IMR-90 (cell line): ENCODE measurements at regions not wholly inside any gene's neighbourhood (a gene's known extent, or its start where the extent isn't known, plus 50 kb on each side); places are given as distances from the start of the nearest gene placed in this dataset.

Experiments
- ATAC-seq: fragments of 200-7000 bp; cut with Tn5 transposase; 2 replicates; pipeline ENCODE4 v1.9.1; 2020; ENCODE audit warnings: low read depth, mild to moderate bottlenecking, moderate library complexity
- BruUV-seq: library from RNA; stranded (reverse); fragments of 400-500 nt; replicated peaks from 2 replicates; lab custom pipeline; 2021; lab: Mats Ljungman, UMichigan
- CTCF ChIA-PET: fragments of 300-600 bp; formaldehyde crosslinking; extraction: SDS; loops from one replicate; lab custom pipeline; 2021; ENCODE audit warnings: antibody characterized with exemption; lab: Yijun Ruan, JAX
- POLR2A ChIA-PET: fragments of 300-600 bp; sonication (Branson Sonifier 250); formaldehyde crosslinking; loops from one replicate; lab custom pipeline; 2022; ENCODE audit warnings: antibody characterized with exemption; ENCODE audit not compliant: unreplicated experiment; lab: Charles Lee
- DNase-seq: peaks from one replicate; pipeline ENCODE4 v3.0.0; 2013
- H2AFZ ChIP-seq: replicated peaks from 2 replicates; pipeline ENCODE3; 2013; ENCODE audit warnings: low read length, mild to moderate bottlenecking; ENCODE audit not compliant: poor library complexity
- H2AK5ac ChIP-seq: 2 replicates; pipeline ENCODE4 v1.6.1; 2013; ENCODE audit warnings: low read depth, low read length, inconsistent platforms
- H2AK9ac ChIP-seq: replicated peaks from 2 replicates; pipeline ENCODE3; 2013; ENCODE audit warnings: mild to moderate bottlenecking, low read depth, low read length, moderate library complexity; ENCODE audit not compliant: poor library complexity
- H2BK120ac ChIP-seq: 2 replicates; pipeline ENCODE4 v1.6.1; 2013; ENCODE audit warnings: low read depth, low read length, inconsistent platforms
- H2BK15ac ChIP-seq: 3 replicates; pipeline ENCODE4 v1.6.1; 2013; ENCODE audit warnings: low read depth, low read length, inconsistent platforms
- H2BK20ac ChIP-seq: 2 replicates; pipeline ENCODE4 v1.6.1; 2013; ENCODE audit warnings: low read depth, mild to moderate bottlenecking, inconsistent platforms, low read length, moderate library complexity
- H2BK5ac ChIP-seq: 2 replicates; pipeline ENCODE4 v1.6.1; 2013; ENCODE audit warnings: mild to moderate bottlenecking, low read depth, low read length, inconsistent platforms; ENCODE audit not compliant: poor library complexity, severe bottlenecking
- H3K14ac ChIP-seq: replicated peaks from 2 replicates; pipeline ENCODE4 v1.6.1; 2013; ENCODE audit warnings: low read depth, low read length, inconsistent platforms
- H3K18ac ChIP-seq: 2 replicates; pipeline ENCODE4 v1.6.1; 2013; ENCODE audit warnings: low read depth, low read length, control low read depth
- H3K23ac ChIP-seq: 2 replicates; pipeline ENCODE4 v1.6.1; 2013; ENCODE audit warnings: low read depth, low read length, inconsistent platforms
- H3K27ac ChIP-seq: 2 replicates; pipeline ENCODE4 v1.5.1; 2013; ENCODE audit warnings: mild to moderate bottlenecking, control low read depth, low read length; ENCODE audit not compliant: insufficient read depth
- H3K27me3 ChIP-seq: 2 replicates; pipeline ENCODE4 v1.6.1; 2013; ENCODE audit warnings: low read length; ENCODE audit not compliant: control insufficient read depth, insufficient read depth
- H3K36me3 ChIP-seq: 2 replicates; pipeline ENCODE4 v1.6.1; 2013; ENCODE audit warnings: low read length, mixed read lengths; ENCODE audit not compliant: control insufficient read depth, insufficient read depth
- H3K4ac ChIP-seq: 2 replicates; pipeline ENCODE4 v1.6.1; 2013; ENCODE audit warnings: low read depth, low read length, inconsistent platforms
- H3K4me1 ChIP-seq: 2 replicates; pipeline ENCODE4 v1.6.1; 2013; ENCODE audit warnings: low read length, mixed read lengths; ENCODE audit not compliant: control insufficient read depth, insufficient read depth
- H3K4me2 ChIP-seq: 2 replicates; pipeline ENCODE4 v1.6.1; 2013; ENCODE audit warnings: low read depth, mild to moderate bottlenecking, control low read depth, low read length, moderate library complexity
- H3K4me3 ChIP-seq: 2 replicates; pipeline ENCODE4 v1.5.1; 2013; ENCODE audit warnings: low read depth, mild to moderate bottlenecking, control low read depth, low read length, moderate library complexity; ENCODE audit not compliant: insufficient read depth
- H3K56ac ChIP-seq: 2 replicates; pipeline ENCODE4 v1.6.1; 2013; ENCODE audit warnings: low read length, inconsistent platforms; ENCODE audit not compliant: insufficient read depth; ENCODE audit errors: extremely low read depth
- H3K79me1 ChIP-seq, 2 experiments: 2 replicates each; pipeline ENCODE4 v1.6.1; 2013; ENCODE audit warnings: low read length in 2 of 2, inconsistent platforms in 1 of 2, low read depth in 1 of 2
- H3K9ac ChIP-seq: 2 replicates; pipeline ENCODE4 v1.6.1; 2013; ENCODE audit warnings: low read depth, low read length, control low read depth
- H3K9me1 ChIP-seq: 2 replicates; pipeline ENCODE4 v1.6.1; 2013; ENCODE audit warnings: low read length, inconsistent platforms; ENCODE audit not compliant: insufficient read depth
- H3K9me3 ChIP-seq: 2 replicates; pipeline ENCODE4 v1.6.1; 2013; ENCODE audit warnings: low read length; ENCODE audit not compliant: control insufficient read depth, insufficient read depth
- H4K20me1 ChIP-seq: 2 replicates; pipeline ENCODE4 v1.6.1; 2013; ENCODE audit warnings: low read length, inconsistent platforms; ENCODE audit not compliant: insufficient read depth
- H4K5ac ChIP-seq: 2 replicates; pipeline ENCODE4 v1.6.1; 2013; ENCODE audit warnings: mild to moderate bottlenecking, low read depth, low read length, control low read depth
- H4K8ac ChIP-seq, 2 experiments: 2 replicates each; pipeline ENCODE4 v1.6.1; 2013; ENCODE audit warnings: low read depth in 2 of 2, low read length in 2 of 2, control low read depth in 1 of 2, inconsistent platforms in 1 of 2
- H4K91ac ChIP-seq: 2 replicates; pipeline ENCODE4 v1.6.1; 2013; ENCODE audit warnings: low read depth, low read length, inconsistent platforms; ENCODE audit not compliant: insufficient read depth
- BHLHE40 ChIP-seq: fragments of 150-350 bp; IDR thresholded peaks from 2 replicates; pipeline ENCODE4 v1.6.1; 2016; ENCODE audit warnings: mild to moderate bottlenecking, low read depth, low read length
- CEBPB ChIP-seq: IDR thresholded peaks from 2 replicates; pipeline ENCODE4 v1.6.1; 2012; ENCODE audit warnings: low read depth, low read length, improper control_type of control experiment
- FOS ChIP-seq: fragments of 150-350 bp; IDR thresholded peaks from 2 replicates; pipeline ENCODE4 v1.6.1; 2016; ENCODE audit warnings: low read depth, low read length
- MAZ ChIP-seq: IDR thresholded peaks from 2 replicates; pipeline ENCODE4 v1.6.1; 2012; ENCODE audit warnings: low read depth, mild to moderate bottlenecking, low read length, improper control_type of control experiment, moderate library complexity, borderline replicate concordance
- RAD21 ChIP-seq: IDR thresholded peaks from 2 replicates; pipeline ENCODE4 v1.6.1; 2012; ENCODE audit warnings: low read length, improper control_type of control experiment
- RCOR1 ChIP-seq: IDR thresholded peaks from 2 replicates; pipeline ENCODE4 v1.6.1; 2012; ENCODE audit warnings: mild to moderate bottlenecking, low read length, improper control_type of control experiment; ENCODE audit not compliant: insufficient replicate concordance
- SMC3 ChIP-seq: fragments of 150-350 bp; IDR thresholded peaks from 2 replicates; pipeline ENCODE4 v1.6.1; 2016; ENCODE audit warnings: low read depth, mild to moderate bottlenecking, antibody characterized with exemption, low read length, moderate library complexity
- WGBS, 2 experiments: methylation state at CpG; one replicate each; pipeline versions ENCODE4 v1.1.5 to v1.1.7; 2013; ENCODE audit warnings: missing lambda C conversion rate in 2 of 2; ENCODE audit not compliant: insufficient read length in 1 of 2; ENCODE audit errors: extremely low coverage in 2 of 2; 5-methylcytosine and 5-hydroxymethylcytosine counted together
- dilution Hi-C: fragments of 300-500 bp; cut with HindIII; formaldehyde crosslinking; loops from one replicate; pipeline ENCODE4 v1.14.3; 2018; ENCODE audit warnings: low sequenced_read_pairs; ENCODE audit not compliant: unreplicated experiment
- in situ Hi-C: fragments of 300-500 bp; cut with MboI; formaldehyde crosslinking; loops from 3 replicates; pipeline ENCODE4 v1.14.3; 2019; ENCODE audit warnings: low sequenced_read_pairs, inconsistent platforms, mixed read lengths
- intact Hi-C: fragments of 100-400 bp; cut with micrococcal nuclease; formaldehyde crosslinking; loops from 2 replicates; pipeline ENCODE4 v1.10.0; 2022
- TF ChIP-seq, protein P1 (sequence below): conservative IDR thresholded peaks from 2 replicates; pipeline ENCODE4 v1.5.1; 2012; ENCODE audit warnings: mild to moderate bottlenecking, low read depth, low read length, improper control_type of control experiment

DNA sequence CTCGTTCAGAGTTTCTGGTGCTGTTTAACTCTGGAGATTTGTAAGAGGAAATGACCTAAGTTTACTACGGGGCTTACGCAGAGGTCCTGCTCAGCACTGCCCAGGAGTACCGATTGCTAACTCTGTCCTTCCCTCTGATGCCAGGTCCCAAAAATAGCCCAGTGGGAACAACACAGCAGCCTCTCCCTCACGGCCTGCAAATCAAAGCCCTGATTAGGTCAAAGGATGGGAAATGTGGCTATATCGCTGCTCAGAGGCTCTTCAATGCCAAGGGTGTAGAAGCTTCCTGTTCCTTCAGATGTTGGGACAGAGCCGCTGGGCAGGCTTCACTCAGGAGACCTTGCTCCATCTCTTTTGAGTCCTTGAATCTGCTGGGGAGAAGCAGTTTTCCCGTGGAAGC is 174.2 kb upstream of the KCNJ16 start:
- no peaks in the 10 kb centered on the region for H3K79me1 ChIP-seq
- H3K27ac ChIP-seq = no peak overlapping the region
- BruUV-seq = no TSS peak
- WGBS, 2 experiments = 83% methylated on average over 1 of the region's 8 CpGs; no CpG with 5 or more reads in 1 of the 2 experiments
- no peaks in the 10 kb centered on the region for H3K36me3 ChIP-seq
- no peak overlapping the region for H3K4me3 ChIP-seq
- peaks cover 3% of the 10 kb centered on the region; the same call in 1 of the 2 replicates for H3K4me1 ChIP-seq
- intact Hi-C loops = no loop called here
- ChIA-PET CTCF (no interaction called here), POLR2A (no interaction called here)
- H2AK9ac ChIP-seq = no peak overlapping the region
- no peak overlapping the region for H3K23ac ChIP-seq
- no peaks in the 10 kb centered on the region for H4K20me1 ChIP-seq
- no peak overlapping the region for H3K56ac ChIP-seq
- in situ Hi-C loops = no loop called here
- H3K18ac ChIP-seq = no peak overlapping the region
- no peak overlapping the region for H3K4ac ChIP-seq
- no peak overlapping the region for H3K14ac ChIP-seq
- H4K8ac ChIP-seq = no peak overlapping the region
- ATAC-seq (no peak), DNase-seq (no peak)
- no peaks in the 10 kb centered on the region for H3K9me1 ChIP-seq
- no peak overlapping the region for H2AFZ ChIP-seq
- H3K4me2 ChIP-seq = no peak overlapping the region
- TF ChIP-seq MAZ (no peak), RAD21 (no peak), SMC3 (no peak), RCOR1 (no peak), CEBPB (no peak), BHLHE40 (no peak), FOS (no peak)
- TF ChIP-seq, protein P1, sequence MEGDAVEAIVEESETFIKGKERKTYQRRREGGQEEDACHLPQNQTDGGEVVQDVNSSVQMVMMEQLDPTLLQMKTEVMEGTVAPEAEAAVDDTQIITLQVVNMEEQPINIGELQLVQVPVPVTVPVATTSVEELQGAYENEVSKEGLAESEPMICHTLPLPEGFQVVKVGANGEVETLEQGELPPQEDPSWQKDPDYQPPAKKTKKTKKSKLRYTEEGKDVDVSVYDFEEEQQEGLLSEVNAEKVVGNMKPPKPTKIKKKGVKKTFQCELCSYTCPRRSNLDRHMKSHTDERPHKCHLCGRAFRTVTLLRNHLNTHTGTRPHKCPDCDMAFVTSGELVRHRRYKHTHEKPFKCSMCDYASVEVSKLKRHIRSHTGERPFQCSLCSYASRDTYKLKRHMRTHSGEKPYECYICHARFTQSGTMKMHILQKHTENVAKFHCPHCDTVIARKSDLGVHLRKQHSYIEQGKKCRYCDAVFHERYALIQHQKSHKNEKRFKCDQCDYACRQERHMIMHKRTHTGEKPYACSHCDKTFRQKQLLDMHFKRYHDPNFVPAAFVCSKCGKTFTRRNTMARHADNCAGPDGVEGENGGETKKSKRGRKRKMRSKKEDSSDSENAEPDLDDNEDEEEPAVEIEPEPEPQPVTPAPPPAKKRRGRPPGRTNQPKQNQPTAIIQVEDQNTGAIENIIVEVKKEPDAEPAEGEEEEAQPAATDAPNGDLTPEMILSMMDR = no peak
- no peak overlapping the region for H2BK20ac ChIP-seq
- H4K5ac ChIP-seq = no peak overlapping the region
- no peak overlapping the region for H2AK5ac ChIP-seq
- H3K27me3 ChIP-seq = no peaks in the 10 kb centered on the region
- H2BK15ac ChIP-seq = no peak overlapping the region
- H2BK120ac ChIP-seq = no peak overlapping the region
- no peak overlapping the region for H3K9ac ChIP-seq
- dilution Hi-C loops = no loop called here
- H2BK5ac ChIP-seq = no peak overlapping the region
- no peaks in the 10 kb centered on the region for H3K9me3 ChIP-seq
- no peak overlapping the region for H4K91ac ChIP-seq
